A673 (cell line): ENCODE measurements at regions not wholly inside any gene's neighbourhood (a gene's known extent, or its start where the extent isn't known, plus 50 kb on each side); places are given as distances from the start of the nearest gene placed in this dataset.

Experiments
- CTCF ChIP-seq: fragments of 300-800, 200-600 bp; sonication (generic); conservative IDR thresholded peaks from 2 replicates; pipeline ENCODE4 v1.5.1; 2017; ENCODE audit warnings: low read depth, mild to moderate bottlenecking, antibody characterized with exemption, low read length, moderate library complexity, mixed read lengths
- EZH2 ChIP-seq: fragments of 200-600 bp; sonication (generic); IDR thresholded peaks from 2 replicates; pipeline ENCODE4 v1.6.1; 2017; ENCODE audit warnings: borderline replicate concordance, low read depth, mild to moderate bottlenecking, mixed read lengths, antibody characterized with exemption, low read length; ENCODE audit not compliant: poor library complexity, severe bottlenecking

DNA sequence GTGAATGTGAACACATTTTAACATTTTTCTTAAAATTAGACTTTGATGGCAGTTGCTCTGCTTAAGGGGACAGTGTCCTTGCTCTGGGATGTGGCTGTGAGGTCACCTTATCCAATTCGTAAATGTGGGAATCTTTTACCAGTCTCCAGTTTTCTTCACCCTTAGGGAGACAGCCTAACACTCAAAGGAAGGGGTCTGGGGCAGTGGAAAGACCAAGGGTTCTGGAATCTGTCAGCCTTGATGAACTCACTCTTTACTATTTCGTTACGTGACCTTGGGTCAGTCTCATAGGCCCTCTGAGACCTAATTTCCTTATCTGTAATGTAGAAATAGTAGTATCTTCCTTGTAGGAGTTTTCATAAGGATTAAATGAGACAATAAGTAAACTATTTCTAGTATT is 245.6 kb upstream of the ATP2B1 start:
- TF ChIP-seq CTCF (no peak), EZH2 (no peak)
